ENCODE measurements at regions not wholly inside any gene's neighbourhood (a gene's known extent, or its start where the extent isn't known, plus 50 kb on each side); places are given as distances from the start of the nearest gene placed in this dataset.

- no peaks in the 10 kb centered on the region for H3K27me3 Mint-ChIP-seq (ENCODE audit: insufficient read depth, low read depth, poor library complexity)
- H3K79me2 ChIP-seq (replicated peaks; ENCODE audit: insufficient read depth), result no peaks in the 10 kb centered on the region
- H3K4me3 Mint-ChIP-seq, result no peak overlapping the region
- peaks cover 16% of the 10 kb centered on the region; the same call in 2 of the 3 replicates for H3K36me3 Mint-ChIP-seq (ENCODE audit: low read depth)
- H4K20me1 ChIP-seq (replicated peaks; ENCODE audit: insufficient read depth), result no peaks in the 10 kb centered on the region
- no peak overlapping the region; the same call in 1 of the 2 replicates for H2AFZ ChIP-seq
- H3K27ac ChIP-seq (ENCODE audit: low read depth), result no peak overlapping the region
- peaks cover 17% of the 10 kb centered on the region for H3K9me3 Mint-ChIP-seq
- no peak overlapping the region for H3K4me2 ChIP-seq
- H3K4me1 Mint-ChIP-seq, result no peaks in the 10 kb centered on the region
- H3K4me3 ChIP-seq, result no peak overlapping the region
- no peak overlapping the region for H3K27ac Mint-ChIP-seq
- H3K9me2 ChIP-seq (ENCODE audit: insufficient read depth), result peaks cover 6% of the 10 kb centered on the region; the same call in 1 of the 2 replicates
- DNase-seq (ENCODE audit: low spot score) (peak; percentile 16), ATAC-seq (no peak)
- no peaks in the 10 kb centered on the region for H3F3A ChIP-seq (replicated peaks; ENCODE audit: low read depth)
- H3K4me1 ChIP-seq (ENCODE audit: insufficient read depth), result no peaks in the 10 kb centered on the region
- H3K27me3 ChIP-seq (ENCODE audit: insufficient read depth), result no peaks in the 10 kb centered on the region
- TF ChIP-seq ZNF114 (CRISPR knock-in tag; IDR thresholded peaks at IDR 0.05) (no peak), NANOG (IDR thresholded peaks at IDR 0.05; ENCODE audit: borderline replicate concordance) (no peak), CTCF (conservative IDR thresholded peaks at IDR 0.05; ENCODE audit: low read depth in 2 of 2) (peak in 1 of 2 experiments; percentile 28; a peak in 2 of 4 replicates), ZNF462 (CRISPR knock-in tag; IDR thresholded peaks at IDR 0.05) (no peak), JUNB (IDR thresholded peaks at IDR 0.05; ENCODE audit: unreplicated experiment) (no peak), EZH2phosphoT487 (IDR thresholded peaks at IDR 0.05; ENCODE audit: unreplicated experiment) (no peak)
- H3K36me3 ChIP-seq (ENCODE audit: insufficient read depth), result no peaks in the 10 kb centered on the region; the same call in 1 of the 2 replicates
Measured at GRCh38 chr13:89577301-89577700, 1770.2 kb upstream of the MIR17HG start.

Measured in GM23338 (cell line).